Loucy (cell line): ENCODE measurements at regions not wholly inside any gene's neighbourhood (a gene's known extent, or its start where the extent isn't known, plus 50 kb on each side); places are given as distances from the start of the nearest gene placed in this dataset.

ENCODE experiments used
- EZH2phosphoT487 ChIP-seq: fragments of 200-600 bp; IDR thresholded peaks from 2 replicates; pipeline ENCODE4 v1.6.1; 2018; ENCODE audit warnings: antibody characterized with exemption, mild to moderate bottlenecking, moderate library complexity, borderline replicate concordance
- TF ChIP-seq, protein P1 (sequence below): fragments of 200-600 bp; sonication (generic); conservative IDR thresholded peaks from 2 replicates; pipeline ENCODE4 v1.5.1; 2014; ENCODE audit warnings: mild to moderate bottlenecking, antibody characterized with exemption, low read length

DNA sequence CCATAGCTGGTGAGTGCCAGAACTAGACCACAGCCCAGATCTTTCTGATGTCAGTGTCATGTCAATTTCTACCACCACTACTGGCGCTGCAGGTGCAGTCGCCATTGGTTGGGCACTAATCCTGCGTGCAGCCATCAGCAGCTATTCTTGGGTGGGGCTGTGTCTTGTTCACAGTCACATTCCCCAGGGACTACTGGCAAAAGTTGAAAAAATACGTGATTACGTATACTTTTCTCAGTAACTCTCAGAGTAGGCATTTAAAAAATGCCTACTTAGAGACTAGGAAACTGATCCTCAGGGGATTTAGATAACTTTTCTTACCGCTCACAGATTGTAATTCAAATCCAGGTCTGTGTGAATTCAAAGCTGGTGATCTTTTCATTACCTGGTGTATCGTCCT is 127.7 kb downstream of the ADAMTS15 start:
- TF ChIP-seq, protein P1, sequence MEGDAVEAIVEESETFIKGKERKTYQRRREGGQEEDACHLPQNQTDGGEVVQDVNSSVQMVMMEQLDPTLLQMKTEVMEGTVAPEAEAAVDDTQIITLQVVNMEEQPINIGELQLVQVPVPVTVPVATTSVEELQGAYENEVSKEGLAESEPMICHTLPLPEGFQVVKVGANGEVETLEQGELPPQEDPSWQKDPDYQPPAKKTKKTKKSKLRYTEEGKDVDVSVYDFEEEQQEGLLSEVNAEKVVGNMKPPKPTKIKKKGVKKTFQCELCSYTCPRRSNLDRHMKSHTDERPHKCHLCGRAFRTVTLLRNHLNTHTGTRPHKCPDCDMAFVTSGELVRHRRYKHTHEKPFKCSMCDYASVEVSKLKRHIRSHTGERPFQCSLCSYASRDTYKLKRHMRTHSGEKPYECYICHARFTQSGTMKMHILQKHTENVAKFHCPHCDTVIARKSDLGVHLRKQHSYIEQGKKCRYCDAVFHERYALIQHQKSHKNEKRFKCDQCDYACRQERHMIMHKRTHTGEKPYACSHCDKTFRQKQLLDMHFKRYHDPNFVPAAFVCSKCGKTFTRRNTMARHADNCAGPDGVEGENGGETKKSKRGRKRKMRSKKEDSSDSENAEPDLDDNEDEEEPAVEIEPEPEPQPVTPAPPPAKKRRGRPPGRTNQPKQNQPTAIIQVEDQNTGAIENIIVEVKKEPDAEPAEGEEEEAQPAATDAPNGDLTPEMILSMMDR, result no peak
- no peak for TF ChIP-seq EZH2phosphoT487
